WTC11 (cell line): ENCODE measurements at regions not wholly inside any gene's neighbourhood (a gene's known extent, or its start where the extent isn't known, plus 50 kb on each side); places are given as distances from the start of the nearest gene placed in this dataset.

Source experiments
- ATAC-seq: fragments of 200-7000 bp; cut with Tn5 transposase; 2 replicates; pipeline ENCODE4 v1.10.0; 2021; ENCODE audit warnings: mild to moderate bottlenecking, moderate library complexity
- CTCF ChIA-PET: fragments of 300-600 bp; sonication (Branson Sonifier 250); formaldehyde crosslinking; loops from one replicate; lab custom pipeline; 2021; ENCODE audit warnings: antibody characterized with exemption; lab: Charles Lee
- POLR2A ChIA-PET: fragments of 350-600 bp; sonication (Branson Sonifier 250); formaldehyde crosslinking; loops from one replicate; lab custom pipeline; 2021; ENCODE audit warnings: antibody characterized with exemption; lab: Charles Lee
- DNase-seq: peaks from one replicate; pipeline ENCODE4 v3.0.0; 2021; ENCODE audit warnings: low spot score
- H3K27ac Mint-ChIP-seq: 2 replicates; pipeline ENCODE4 v1.8.0; 2021; ENCODE audit warnings: mixed read lengths
- H3K27me3 Mint-ChIP-seq: 2 replicates; pipeline ENCODE4 v1.8.0; 2021; ENCODE audit warnings: low read depth, mild to moderate bottlenecking, moderate library complexity, mixed read lengths
- H3K36me3 Mint-ChIP-seq: 2 replicates; pipeline ENCODE4 v1.8.0; 2021; ENCODE audit warnings: mixed read lengths
- H3K4me1 Mint-ChIP-seq: 2 replicates; pipeline ENCODE4 v1.8.0; 2022; ENCODE audit warnings: mixed read lengths
- H3K4me3 Mint-ChIP-seq: 2 replicates; pipeline ENCODE4 v1.8.0; 2021; ENCODE audit warnings: mild to moderate bottlenecking, moderate library complexity, mixed read lengths
- H3K9me3 Mint-ChIP-seq: 2 replicates; pipeline ENCODE4 v1.8.0; 2021; ENCODE audit warnings: mixed read lengths
- AFF4 ChIP-seq: sonication (generic); formaldehyde crosslinking; IDR thresholded peaks from 2 replicates; pipeline ENCODE4 v1.8.1; 2023; ENCODE audit warnings: mild to moderate bottlenecking, missing genetic modification reagents, borderline replicate concordance
- AR ChIP-seq: fragments of 250-450 bp; sonication (Bioruptor Pico); IDR thresholded peaks from 2 replicates; pipeline ENCODE4 v1.9.0; 2021; ENCODE audit warnings: mild to moderate bottlenecking
- CREB1 ChIP-seq: sonication (generic); formaldehyde crosslinking; IDR thresholded peaks from 2 replicates; pipeline ENCODE4 v1.8.0; 2023; ENCODE audit warnings: mild to moderate bottlenecking, missing genetic modification reagents
- ERG ChIP-seq: fragments of 250-450 bp; sonication (Bioruptor Pico); IDR thresholded peaks from 2 replicates; pipeline ENCODE4 v1.8.0; 2021; ENCODE audit warnings: mild to moderate bottlenecking
- GABPB1 ChIP-seq: sonication (generic); formaldehyde crosslinking; IDR thresholded peaks from 2 replicates; pipeline ENCODE4 v1.8.1; 2023; ENCODE audit warnings: mild to moderate bottlenecking, missing genetic modification reagents
- HMGA2 ChIP-seq: fragments of 250-450 bp; sonication (Bioruptor Pico); IDR thresholded peaks from 2 replicates; pipeline ENCODE4 v1.4.0; 2021; ENCODE audit warnings: mild to moderate bottlenecking, moderate library complexity
- JAZF1 ChIP-seq: fragments of 250-450 bp; sonication (Bioruptor Pico); IDR thresholded peaks from 2 replicates; pipeline ENCODE4 v1.9.0; 2021; ENCODE audit warnings: moderate library complexity, mild to moderate bottlenecking, inconsistent platforms
- MLX ChIP-seq: sonication (generic); formaldehyde crosslinking; IDR thresholded peaks from 2 replicates; pipeline ENCODE4 v1.8.1; 2023; ENCODE audit warnings: mild to moderate bottlenecking, missing genetic modification reagents, moderate library complexity
- NFATC4 ChIP-seq: fragments of 250-450 bp; sonication (Bioruptor Pico); IDR thresholded peaks from 2 replicates; pipeline ENCODE4 v1.9.0; 2021; ENCODE audit warnings: mild to moderate bottlenecking
- NFE2L1 ChIP-seq: sonication (generic); formaldehyde crosslinking; IDR thresholded peaks from 2 replicates; pipeline ENCODE4 v1.8.1; 2023; ENCODE audit warnings: missing genetic modification reagents
- NR2C2 ChIP-seq: sonication (generic); formaldehyde crosslinking; IDR thresholded peaks from 2 replicates; pipeline ENCODE4 v1.8.0; 2022; ENCODE audit warnings: mild to moderate bottlenecking, missing genetic modification reagents
- PRDM15 ChIP-seq: sonication (generic); formaldehyde crosslinking; IDR thresholded peaks from 2 replicates; pipeline ENCODE4 v1.8.0; 2022; ENCODE audit warnings: missing genetic modification reagents
- SP1 ChIP-seq: sonication (generic); formaldehyde crosslinking; conservative IDR thresholded peaks from 2 replicates; pipeline ENCODE4 v1.8.1; 2022; ENCODE audit warnings: missing genetic modification reagents
- USF1 ChIP-seq: sonication (generic); formaldehyde crosslinking; IDR thresholded peaks from 2 replicates; pipeline ENCODE4 v1.8.0; 2022; ENCODE audit warnings: mild to moderate bottlenecking, missing genetic modification reagents
- ZBTB21 ChIP-seq: sonication (generic); formaldehyde crosslinking; IDR thresholded peaks from 2 replicates; pipeline ENCODE4 v1.8.1; 2023; ENCODE audit warnings: mild to moderate bottlenecking, missing genetic modification reagents, borderline replicate concordance
- ZNF121 ChIP-seq: sonication (generic); formaldehyde crosslinking; IDR thresholded peaks from 2 replicates; pipeline ENCODE4 v1.8.0; 2023; ENCODE audit warnings: missing genetic modification reagents
- ZNF138 ChIP-seq: sonication (generic); formaldehyde crosslinking; conservative IDR thresholded peaks from 2 replicates; pipeline ENCODE4 v1.8.1; 2022; ENCODE audit warnings: mild to moderate bottlenecking, moderate library complexity, missing genetic modification reagents
- ZNF671 ChIP-seq: fragments of 250-450 bp; sonication (Bioruptor Pico); IDR thresholded peaks from 2 replicates; pipeline ENCODE4 v1.8.0; 2021; ENCODE audit warnings: mild to moderate bottlenecking

GRCh38 chr9:107918749-107919148, 429.2 kb upstream of the KLF4 start (continued):
- TF ChIP-seq USF1 (CRISPR knock-in tag) (no peak), HMGA2 (CRISPR knock-in tag) (no peak), AFF4 (CRISPR knock-in tag) (no peak)

GRCh38 chr9:107914151-107914550, 424.6 kb upstream of the KLF4 start:
- DNase-seq (no peak), ATAC-seq (no peak)
- H3K36me3 Mint-ChIP-seq: peaks cover 25% of the 10 kb centered on the region
- POLR2A ChIA-PET: no interaction called here
- no peak overlapping the region for H3K4me3 Mint-ChIP-seq
- TF ChIP-seq GABPB1 (CRISPR knock-in tag) (no peak), ERG (CRISPR knock-in tag) (no peak), AFF4 (CRISPR knock-in tag) (no peak), ZNF138 (CRISPR knock-in tag) (no peak), ZNF121 (CRISPR knock-in tag) (no peak), NFATC4 (CRISPR knock-in tag) (no peak), NR2C2 (no peak), CREB1 (CRISPR knock-in tag) (no peak), NFE2L1 (CRISPR knock-in tag) (no peak), ZNF671 (no peak), SP1 (no peak)
- H3K4me1 Mint-ChIP-seq: no peaks in the 10 kb centered on the region
- peaks cover 44% of the 10 kb centered on the region for H3K9me3 Mint-ChIP-seq
- H3K27ac Mint-ChIP-seq: no peak overlapping the region
- H3K27me3 Mint-ChIP-seq: no peaks in the 10 kb centered on the region
- CTCF ChIA-PET: no interaction called here

- H3K4me3 Mint-ChIP-seq: no peak overlapping the region
- peaks cover 8% of the 10 kb centered on the region; the same call in 1 of the 2 replicates for H3K36me3 Mint-ChIP-seq
- ATAC-seq: no peak
- no peak overlapping the region for H3K27ac Mint-ChIP-seq
- ChIA-PET CTCF (no interaction called here), POLR2A (no interaction called here)
- no peak for DNase-seq
- H3K27me3 Mint-ChIP-seq: no peaks in the 10 kb centered on the region
- peaks cover 7% of the 10 kb centered on the region for H3K4me1 Mint-ChIP-seq
- H3K9me3 Mint-ChIP-seq: peaks cover 15% of the 10 kb centered on the region
- TF ChIP-seq AR (CRISPR knock-in tag) (no peak), ZNF138 (CRISPR knock-in tag) (no peak), ZBTB21 (no peak), MLX (CRISPR knock-in tag) (no peak), PRDM15 (no peak), JAZF1 (CRISPR knock-in tag) (no peak)
Measured at GRCh38 chr9:107907715-107908114, 418.1 kb upstream of the KLF4 start.
